ENCODE measurements at regions not wholly inside any gene's neighbourhood (a gene's known extent, or its start where the extent isn't known, plus 50 kb on each side); places are given as distances from the start of the nearest gene placed in this dataset.

DNA sequence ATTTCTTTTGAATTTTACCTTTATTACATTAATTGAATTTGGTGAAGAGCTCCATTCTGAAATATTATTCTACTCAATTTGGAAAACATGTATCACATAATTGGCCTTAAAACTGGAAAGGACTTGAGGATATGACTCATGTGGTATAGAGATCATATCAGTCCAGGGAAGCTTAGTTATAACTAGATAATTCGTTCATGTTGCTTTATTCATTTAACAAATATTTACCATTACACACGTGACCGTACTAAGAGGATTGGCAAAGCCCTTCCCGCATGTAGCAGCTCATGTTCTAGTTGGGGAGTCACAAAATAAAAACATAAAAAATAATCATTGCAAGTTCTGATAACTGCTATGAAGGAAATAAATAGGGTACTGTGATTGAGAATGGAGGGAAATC, 1816.5 kb downstream of the MAT2B start:
- TF ChIP-seq MYBL2 (CRISPR knock-in tag; IDR thresholded peaks at IDR 0.05) (no peak), ATF3 (CRISPR knock-in tag; conservative IDR thresholded peaks at IDR 0.05) (no peak), TP53 (CRISPR knock-in tag; IDR thresholded peaks at IDR 0.05) (no peak), GTF2I (CRISPR knock-in tag; conservative IDR thresholded peaks at IDR 0.05) (no peak), JUN (CRISPR knock-in tag; IDR thresholded peaks at IDR 0.05) (no peak), CREM (CRISPR knock-in tag; IDR thresholded peaks at IDR 0.05) (no peak), SP1 (CRISPR knock-in tag; conservative IDR thresholded peaks at IDR 0.05) (no peak), CBFB (CRISPR knock-in tag; IDR thresholded peaks at IDR 0.05; ENCODE audit: low read depth) (no peak), FOXP4 (CRISPR knock-in tag; IDR thresholded peaks at IDR 0.05) (no peak)
- TF ChIP-seq, protein P1, sequence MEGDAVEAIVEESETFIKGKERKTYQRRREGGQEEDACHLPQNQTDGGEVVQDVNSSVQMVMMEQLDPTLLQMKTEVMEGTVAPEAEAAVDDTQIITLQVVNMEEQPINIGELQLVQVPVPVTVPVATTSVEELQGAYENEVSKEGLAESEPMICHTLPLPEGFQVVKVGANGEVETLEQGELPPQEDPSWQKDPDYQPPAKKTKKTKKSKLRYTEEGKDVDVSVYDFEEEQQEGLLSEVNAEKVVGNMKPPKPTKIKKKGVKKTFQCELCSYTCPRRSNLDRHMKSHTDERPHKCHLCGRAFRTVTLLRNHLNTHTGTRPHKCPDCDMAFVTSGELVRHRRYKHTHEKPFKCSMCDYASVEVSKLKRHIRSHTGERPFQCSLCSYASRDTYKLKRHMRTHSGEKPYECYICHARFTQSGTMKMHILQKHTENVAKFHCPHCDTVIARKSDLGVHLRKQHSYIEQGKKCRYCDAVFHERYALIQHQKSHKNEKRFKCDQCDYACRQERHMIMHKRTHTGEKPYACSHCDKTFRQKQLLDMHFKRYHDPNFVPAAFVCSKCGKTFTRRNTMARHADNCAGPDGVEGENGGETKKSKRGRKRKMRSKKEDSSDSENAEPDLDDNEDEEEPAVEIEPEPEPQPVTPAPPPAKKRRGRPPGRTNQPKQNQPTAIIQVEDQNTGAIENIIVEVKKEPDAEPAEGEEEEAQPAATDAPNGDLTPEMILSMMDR (IDR thresholded peaks at IDR 0.05): no peak
- TF ChIP-seq, protein P2, sequence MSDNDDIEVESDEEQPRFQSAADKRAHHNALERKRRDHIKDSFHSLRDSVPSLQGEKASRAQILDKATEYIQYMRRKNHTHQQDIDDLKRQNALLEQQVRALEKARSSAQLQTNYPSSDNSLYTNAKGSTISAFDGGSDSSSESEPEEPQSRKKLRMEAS (CRISPR knock-in tag; IDR thresholded peaks at IDR 0.05): no peak
- TF ChIP-seq, protein P3, sequence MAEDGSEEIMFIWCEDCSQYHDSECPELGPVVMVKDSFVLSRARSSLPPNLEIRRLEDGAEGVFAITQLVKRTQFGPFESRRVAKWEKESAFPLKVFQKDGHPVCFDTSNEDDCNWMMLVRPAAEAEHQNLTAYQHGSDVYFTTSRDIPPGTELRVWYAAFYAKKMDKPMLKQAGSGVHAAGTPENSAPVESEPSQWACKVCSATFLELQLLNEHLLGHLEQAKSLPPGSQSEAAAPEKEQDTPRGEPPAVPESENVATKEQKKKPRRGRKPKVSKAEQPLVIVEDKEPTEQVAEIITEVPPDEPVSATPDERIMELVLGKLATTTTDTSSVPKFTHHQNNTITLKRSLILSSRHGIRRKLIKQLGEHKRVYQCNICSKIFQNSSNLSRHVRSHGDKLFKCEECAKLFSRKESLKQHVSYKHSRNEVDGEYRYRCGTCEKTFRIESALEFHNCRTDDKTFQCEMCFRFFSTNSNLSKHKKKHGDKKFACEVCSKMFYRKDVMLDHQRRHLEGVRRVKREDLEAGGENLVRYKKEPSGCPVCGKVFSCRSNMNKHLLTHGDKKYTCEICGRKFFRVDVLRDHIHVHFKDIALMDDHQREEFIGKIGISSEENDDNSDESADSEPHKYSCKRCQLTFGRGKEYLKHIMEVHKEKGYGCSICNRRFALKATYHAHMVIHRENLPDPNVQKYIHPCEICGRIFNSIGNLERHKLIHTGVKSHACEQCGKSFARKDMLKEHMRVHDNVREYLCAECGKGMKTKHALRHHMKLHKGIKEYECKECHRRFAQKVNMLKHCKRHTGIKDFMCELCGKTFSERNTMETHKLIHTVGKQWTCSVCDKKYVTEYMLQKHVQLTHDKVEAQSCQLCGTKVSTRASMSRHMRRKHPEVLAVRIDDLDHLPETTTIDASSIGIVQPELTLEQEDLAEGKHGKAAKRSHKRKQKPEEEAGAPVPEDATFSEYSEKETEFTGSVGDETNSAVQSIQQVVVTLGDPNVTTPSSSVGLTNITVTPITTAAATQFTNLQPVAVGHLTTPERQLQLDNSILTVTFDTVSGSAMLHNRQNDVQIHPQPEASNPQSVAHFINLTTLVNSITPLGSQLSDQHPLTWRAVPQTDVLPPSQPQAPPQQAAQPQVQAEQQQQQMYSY (CRISPR knock-in tag; IDR thresholded peaks at IDR 0.05): no peak
